ENCODE measurements at regions not wholly inside any gene's neighbourhood (a gene's known extent, or its start where the extent isn't known, plus 50 kb on each side); places are given as distances from the start of the nearest gene placed in this dataset.

DNA sequence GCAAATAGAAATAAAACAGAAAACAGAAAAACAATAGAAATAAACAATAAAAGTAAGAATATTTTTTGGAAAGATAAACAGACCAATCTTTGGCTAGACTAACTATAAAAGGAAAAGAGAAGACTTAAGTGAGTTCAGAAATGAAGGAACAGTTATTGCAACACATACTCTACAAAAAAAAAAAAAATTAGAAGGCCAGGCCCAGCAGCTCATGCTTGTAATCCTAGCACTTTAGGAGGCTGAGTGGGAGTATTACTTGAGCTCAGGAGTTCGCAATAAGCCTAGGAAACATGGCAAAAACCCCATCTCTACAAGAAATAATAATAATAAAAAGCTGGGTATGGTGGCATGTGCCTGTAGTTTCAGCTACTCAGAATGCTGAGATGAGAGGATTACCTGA lies 336.7 kb downstream of the DTHD1 start:
- H3K9me3 ChIP-seq (ENCODE audit: control insufficient read depth in 2 of 2, low read length in 2 of 2): no peaks in the 10 kb centered on the region
- H3K36me3 ChIP-seq (ENCODE audit: control insufficient read depth in 2 of 2, insufficient read depth in 2 of 2, low read length in 2 of 2): no peaks in the 10 kb centered on the region
- H3K4me3 ChIP-seq (ENCODE audit: low read length in 2 of 2): no peak overlapping the region
- no peaks in the 10 kb centered on the region for H3K27me3 ChIP-seq (ENCODE audit: control insufficient read depth in 2 of 2, insufficient read depth in 2 of 2, low read length in 2 of 2)
- no peak overlapping the region for H3K9ac ChIP-seq (ENCODE audit: low read depth in 1 of 2, low read length in 2 of 2)
- no peaks in the 10 kb centered on the region for H3K4me1 ChIP-seq (ENCODE audit: control insufficient read depth in 2 of 2, insufficient read depth in 2 of 2, low read length in 2 of 2)
- H3K27ac ChIP-seq (ENCODE audit: low read depth in 2 of 2, low read length in 2 of 2): no peak overlapping the region

DNA sequence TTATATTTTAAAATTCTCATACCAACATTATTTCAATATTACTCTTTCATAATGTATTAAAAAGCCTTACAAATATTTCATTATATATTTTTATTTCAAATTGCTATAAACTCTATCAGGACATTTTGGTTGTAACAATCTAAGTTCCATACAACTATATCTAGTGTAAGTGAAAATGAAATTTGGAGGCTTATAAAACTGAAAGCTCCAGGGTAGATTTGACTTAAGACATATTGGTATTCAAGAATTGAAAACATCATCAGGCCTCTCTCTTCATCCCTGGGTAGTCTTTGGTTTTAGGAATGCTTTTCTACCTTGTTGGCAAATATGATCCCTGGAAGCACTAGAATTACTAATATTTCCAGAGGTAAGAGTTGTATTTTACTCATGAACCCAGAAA lies 342.6 kb downstream of the DTHD1 start:
- Histone ChIP-seq H3K27ac (ENCODE audit: low read depth in 2 of 2, low read length in 2 of 2) (no peak overlapping the region), H3K9me3 (ENCODE audit: control insufficient read depth in 2 of 2, low read length in 2 of 2) (peaks cover 0 to 2% of the 10 kb centered on the region in 2 donors), H3K36me3 (ENCODE audit: control insufficient read depth in 2 of 2, insufficient read depth in 2 of 2, low read length in 2 of 2) (no peaks in the 10 kb centered on the region), H3K9ac (ENCODE audit: low read depth in 1 of 2, low read length in 2 of 2) (no peak overlapping the region), H3K4me1 (ENCODE audit: control insufficient read depth in 2 of 2, insufficient read depth in 2 of 2, low read length in 2 of 2) (no peaks in the 10 kb centered on the region), H3K27me3 (ENCODE audit: control insufficient read depth in 2 of 2, insufficient read depth in 2 of 2, low read length in 2 of 2) (no peaks in the 10 kb centered on the region), H3K4me3 (ENCODE audit: low read length in 2 of 2) (no peak overlapping the region)

DNA sequence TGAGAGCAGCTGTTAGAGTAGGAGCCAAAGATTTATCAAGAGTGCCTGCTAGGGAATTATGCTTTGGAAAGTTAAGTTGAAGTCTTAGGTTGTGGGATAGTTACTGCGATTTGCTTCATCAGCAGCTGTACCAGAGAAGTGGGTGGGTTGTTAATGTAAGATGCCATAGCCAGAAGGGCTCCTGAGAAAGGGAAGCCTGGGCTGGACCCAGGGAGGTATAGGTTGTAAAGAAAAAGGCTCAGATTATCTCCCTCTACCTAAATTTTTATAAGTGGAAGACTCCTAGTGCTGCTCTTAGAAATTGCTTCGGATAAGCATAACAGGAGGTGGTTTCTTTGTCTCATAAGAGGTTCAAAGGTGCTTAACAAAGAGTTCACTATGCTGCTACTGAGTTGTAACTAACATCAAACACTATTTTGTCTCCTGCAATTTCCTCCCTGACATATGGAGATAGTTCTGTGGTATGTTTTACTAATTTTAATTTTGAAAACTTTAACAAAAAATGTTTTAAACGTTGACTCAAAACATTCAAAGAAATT lies 356.9 kb downstream of the DTHD1 start:
- H3K4me3 ChIP-seq (ENCODE audit: low read length in 2 of 2): no peak overlapping the region
- H3K9me3 ChIP-seq (ENCODE audit: control insufficient read depth in 2 of 2, low read length in 2 of 2): no peaks in the 10 kb centered on the region
- no peaks in the 10 kb centered on the region for H3K4me1 ChIP-seq (ENCODE audit: control insufficient read depth in 2 of 2, insufficient read depth in 2 of 2, low read length in 2 of 2)
- H3K27me3 ChIP-seq (ENCODE audit: control insufficient read depth in 2 of 2, insufficient read depth in 2 of 2, low read length in 2 of 2): no peaks in the 10 kb centered on the region
- no peak overlapping the region for H3K9ac ChIP-seq (ENCODE audit: low read depth in 1 of 2, low read length in 2 of 2)
- no peak overlapping the region for H3K27ac ChIP-seq (ENCODE audit: low read depth in 2 of 2, low read length in 2 of 2)
- H3K36me3 ChIP-seq (ENCODE audit: control insufficient read depth in 2 of 2, insufficient read depth in 2 of 2, low read length in 2 of 2): no peaks in the 10 kb centered on the region

DNA sequence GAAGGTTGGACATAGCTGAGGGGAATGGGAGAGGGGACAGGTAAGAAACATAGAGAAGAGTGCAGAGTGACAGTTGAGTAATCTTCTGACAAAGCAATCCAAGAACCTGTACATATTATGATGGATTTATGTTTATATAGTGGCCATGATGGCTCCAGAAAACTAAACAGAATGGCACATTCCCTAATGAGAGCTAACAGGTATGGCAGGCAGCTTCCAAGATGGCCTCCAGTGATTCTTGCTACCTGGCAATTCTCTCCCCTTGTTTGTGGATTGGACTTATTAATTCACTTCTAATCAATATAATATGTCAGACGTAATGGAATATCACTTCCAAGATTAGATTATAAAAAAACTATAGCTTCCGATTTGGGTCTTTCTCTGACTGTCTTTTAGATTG lies 359.5 kb downstream of the DTHD1 start:
- Histone ChIP-seq H3K9ac (ENCODE audit: low read depth in 1 of 2, low read length in 2 of 2) (no peak overlapping the region), H3K36me3 (ENCODE audit: control insufficient read depth in 2 of 2, insufficient read depth in 2 of 2, low read length in 2 of 2) (no peaks in the 10 kb centered on the region), H3K4me1 (ENCODE audit: control insufficient read depth in 2 of 2, insufficient read depth in 2 of 2, low read length in 2 of 2) (no peaks in the 10 kb centered on the region), H3K9me3 (ENCODE audit: control insufficient read depth in 2 of 2, low read length in 2 of 2) (no peaks in the 10 kb centered on the region), H3K4me3 (ENCODE audit: low read length in 2 of 2) (no peak overlapping the region), H3K27me3 (ENCODE audit: control insufficient read depth in 2 of 2, insufficient read depth in 2 of 2, low read length in 2 of 2) (no peaks in the 10 kb centered on the region), H3K27ac (ENCODE audit: low read depth in 2 of 2, low read length in 2 of 2) (no peak overlapping the region)

DNA sequence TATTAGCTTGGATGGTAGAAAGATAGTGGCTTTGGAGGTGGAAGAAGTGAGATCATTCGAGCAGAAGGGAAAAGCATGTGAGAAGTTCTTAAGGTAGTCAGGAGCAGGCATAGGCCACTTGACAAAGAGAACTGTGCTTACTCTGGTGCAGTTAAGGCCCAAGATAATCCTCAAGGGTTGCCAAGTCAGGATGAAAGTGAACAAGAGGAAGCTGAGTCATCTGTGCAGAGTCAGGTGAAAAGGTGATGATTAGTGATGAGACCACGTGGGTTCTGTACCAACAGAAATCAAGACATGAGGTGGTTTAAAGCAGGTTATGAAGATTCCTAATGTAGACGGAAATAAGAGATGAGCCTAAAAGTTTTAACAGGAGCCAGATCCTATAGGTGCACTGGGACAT lies 369.8 kb downstream of the DTHD1 start:
- no peaks in the 10 kb centered on the region for H3K4me1 ChIP-seq (ENCODE audit: control insufficient read depth in 2 of 2, insufficient read depth in 2 of 2, low read length in 2 of 2)
- H3K4me3 ChIP-seq (ENCODE audit: low read length in 2 of 2): no peak overlapping the region
- no peaks in the 10 kb centered on the region for H3K36me3 ChIP-seq (ENCODE audit: control insufficient read depth in 2 of 2, insufficient read depth in 2 of 2, low read length in 2 of 2)
- H3K9me3 ChIP-seq (ENCODE audit: control insufficient read depth in 2 of 2, low read length in 2 of 2): no peaks in the 10 kb centered on the region
- no peak overlapping the region for H3K27ac ChIP-seq (ENCODE audit: low read depth in 2 of 2, low read length in 2 of 2)
- H3K9ac ChIP-seq (ENCODE audit: low read depth in 1 of 2, low read length in 2 of 2): no peak overlapping the region
- H3K27me3 ChIP-seq (ENCODE audit: control insufficient read depth in 2 of 2, insufficient read depth in 2 of 2, low read length in 2 of 2): no peaks in the 10 kb centered on the region

DNA sequence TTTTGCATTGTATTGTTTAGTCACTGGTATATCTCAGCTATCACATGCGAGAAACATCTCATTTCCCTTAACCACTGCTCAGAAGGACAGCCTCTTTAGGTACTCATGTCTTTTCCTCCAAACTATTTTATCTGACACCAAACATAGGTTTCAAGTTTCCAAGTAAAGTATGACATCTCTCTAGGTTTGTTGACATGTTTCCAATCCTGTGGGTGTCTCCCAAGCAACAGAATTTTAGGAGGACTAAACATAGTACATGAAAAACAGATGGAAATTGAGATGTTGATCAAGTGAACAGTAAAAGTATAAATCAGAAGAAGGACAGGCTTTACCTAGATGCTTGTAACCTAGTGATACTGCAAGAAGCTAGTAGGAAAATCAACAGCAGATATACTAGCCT lies 371.4 kb downstream of the DTHD1 start:
- Histone ChIP-seq H3K4me1 (ENCODE audit: control insufficient read depth in 2 of 2, insufficient read depth in 2 of 2, low read length in 2 of 2) (no peaks in the 10 kb centered on the region), H3K4me3 (ENCODE audit: low read length in 2 of 2) (no peak overlapping the region), H3K36me3 (ENCODE audit: control insufficient read depth in 2 of 2, insufficient read depth in 2 of 2, low read length in 2 of 2) (no peaks in the 10 kb centered on the region), H3K9me3 (ENCODE audit: control insufficient read depth in 2 of 2, low read length in 2 of 2) (no peaks in the 10 kb centered on the region), H3K27ac (ENCODE audit: low read depth in 2 of 2, low read length in 2 of 2) (no peak overlapping the region), H3K27me3 (ENCODE audit: control insufficient read depth in 2 of 2, insufficient read depth in 2 of 2, low read length in 2 of 2) (no peaks in the 10 kb centered on the region), H3K9ac (ENCODE audit: low read depth in 1 of 2, low read length in 2 of 2) (no peak overlapping the region)

DNA sequence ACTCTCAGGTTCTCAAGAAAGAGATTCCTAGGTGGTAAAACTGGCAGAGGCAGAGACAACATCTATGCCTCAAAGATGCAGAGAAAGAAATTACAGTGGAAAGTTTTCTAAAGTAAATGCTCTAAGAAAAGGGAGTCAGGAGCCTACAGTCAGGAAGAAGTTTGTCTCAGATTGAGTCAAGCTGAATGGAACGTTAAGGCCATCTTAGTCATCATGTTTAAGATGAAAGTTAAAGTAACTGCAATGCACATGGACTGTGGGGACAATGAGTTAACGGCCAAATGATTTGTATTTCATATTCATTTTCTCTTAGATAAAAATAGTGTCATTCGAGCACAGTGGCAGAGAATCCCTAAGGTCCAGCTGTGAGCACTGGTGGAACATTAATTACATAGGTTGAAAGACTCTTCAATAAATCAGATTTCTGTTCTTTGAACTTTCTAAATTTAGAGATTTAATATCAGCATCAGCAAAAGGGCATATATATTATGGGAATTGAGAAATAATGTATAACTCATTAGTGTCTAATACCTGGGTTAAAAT lies 384.6 kb downstream of the DTHD1 start:
- Histone ChIP-seq H3K4me1 (ENCODE audit: control insufficient read depth in 2 of 2, insufficient read depth in 2 of 2, low read length in 2 of 2) (no peaks in the 10 kb centered on the region), H3K36me3 (ENCODE audit: control insufficient read depth in 2 of 2, insufficient read depth in 2 of 2, low read length in 2 of 2) (no peaks in the 10 kb centered on the region), H3K9me3 (ENCODE audit: control insufficient read depth in 2 of 2, low read length in 2 of 2) (no peaks in the 10 kb centered on the region), H3K27me3 (ENCODE audit: control insufficient read depth in 2 of 2, insufficient read depth in 2 of 2, low read length in 2 of 2) (no peaks in the 10 kb centered on the region), H3K9ac (ENCODE audit: low read depth in 1 of 2, low read length in 2 of 2) (no peak overlapping the region), H3K27ac (ENCODE audit: low read depth in 2 of 2, low read length in 2 of 2) (no peak overlapping the region), H3K4me3 (ENCODE audit: low read length in 2 of 2) (no peak overlapping the region)

DNA sequence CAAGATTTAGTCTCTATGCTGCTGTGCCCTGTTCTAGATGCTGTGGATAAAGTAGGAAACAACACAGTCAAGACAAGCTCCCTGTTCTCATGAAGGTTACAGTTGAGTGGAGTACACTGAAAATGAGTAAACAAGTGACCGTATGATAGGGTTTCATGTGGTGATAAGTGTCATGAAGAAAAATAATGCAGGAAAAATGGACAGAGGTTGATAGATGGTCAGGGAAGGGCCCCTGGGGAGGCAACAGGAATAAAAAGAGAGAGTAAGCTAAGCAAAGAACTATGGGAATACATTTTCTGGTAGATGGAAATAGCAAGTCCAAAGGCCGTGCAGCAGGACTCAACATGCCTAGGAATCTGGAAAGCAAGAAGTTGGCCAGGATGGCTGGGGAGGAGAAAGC lies 394.0 kb downstream of the DTHD1 start:
- Histone ChIP-seq H3K27me3 (ENCODE audit: control insufficient read depth in 2 of 2, insufficient read depth in 2 of 2, low read length in 2 of 2) (no peaks in the 10 kb centered on the region), H3K36me3 (ENCODE audit: control insufficient read depth in 2 of 2, insufficient read depth in 2 of 2, low read length in 2 of 2) (no peaks in the 10 kb centered on the region), H3K9me3 (ENCODE audit: control insufficient read depth in 2 of 2, low read length in 2 of 2) (no peaks in the 10 kb centered on the region), H3K4me1 (ENCODE audit: control insufficient read depth in 2 of 2, insufficient read depth in 2 of 2, low read length in 2 of 2) (no peaks in the 10 kb centered on the region), H3K27ac (ENCODE audit: low read depth in 2 of 2, low read length in 2 of 2) (no peak overlapping the region), H3K4me3 (ENCODE audit: low read length in 2 of 2) (no peak overlapping the region), H3K9ac (ENCODE audit: low read depth in 1 of 2, low read length in 2 of 2) (no peak overlapping the region)

DNA sequence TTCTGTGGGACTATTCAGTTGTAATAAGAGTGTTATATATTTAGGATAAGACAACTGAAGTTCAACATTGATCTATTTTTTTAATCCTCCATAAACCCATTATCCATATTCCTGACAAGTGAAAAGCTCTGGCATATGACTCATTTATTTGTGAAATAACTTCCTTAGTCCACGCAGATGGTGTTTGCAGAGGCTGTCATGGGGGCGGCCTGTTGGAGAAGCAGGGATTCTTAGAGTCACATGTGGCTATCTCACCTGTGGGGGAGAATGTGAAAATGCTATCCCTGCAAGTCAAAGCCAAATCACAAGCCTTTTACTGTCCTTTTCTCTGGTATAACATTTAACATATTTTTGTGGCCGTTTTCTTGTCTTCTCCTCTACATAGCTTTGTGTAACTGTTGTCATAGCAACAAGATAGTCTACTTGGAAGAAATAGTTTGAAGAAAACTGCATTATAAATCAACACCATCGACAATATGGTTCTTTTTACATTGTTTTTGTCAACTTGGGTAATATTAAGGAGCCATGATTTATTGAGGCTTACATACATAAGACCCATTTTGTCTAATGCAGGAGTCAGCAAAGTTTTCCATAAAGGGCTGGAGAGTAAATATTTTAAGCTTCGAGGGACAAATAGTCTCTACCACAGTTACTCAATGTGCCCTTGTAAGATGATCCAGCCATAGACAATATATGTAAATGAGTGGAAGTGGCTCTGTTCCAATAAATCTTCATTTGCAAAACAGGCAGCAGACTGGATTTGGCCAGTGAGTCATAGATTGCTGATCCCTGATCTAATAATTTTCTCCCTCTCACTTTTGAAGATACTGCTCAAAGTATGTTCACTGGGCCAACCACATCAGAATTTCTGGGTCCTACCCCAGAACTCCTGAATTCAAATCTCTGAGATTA lies 395.0 kb downstream of the DTHD1 start:
- no peak overlapping the region for H3K27ac ChIP-seq (ENCODE audit: low read depth in 2 of 2, low read length in 2 of 2)
- no peaks in the 10 kb centered on the region for H3K9me3 ChIP-seq (ENCODE audit: control insufficient read depth in 2 of 2, low read length in 2 of 2)
- no peak overlapping the region for H3K4me3 ChIP-seq (ENCODE audit: low read length in 2 of 2)
- no peaks in the 10 kb centered on the region for H3K27me3 ChIP-seq (ENCODE audit: control insufficient read depth in 2 of 2, insufficient read depth in 2 of 2, low read length in 2 of 2)
- H3K9ac ChIP-seq (ENCODE audit: low read depth in 1 of 2, low read length in 2 of 2): no peak overlapping the region
- H3K4me1 ChIP-seq (ENCODE audit: control insufficient read depth in 2 of 2, insufficient read depth in 2 of 2, low read length in 2 of 2): no peaks in the 10 kb centered on the region
- H3K36me3 ChIP-seq (ENCODE audit: control insufficient read depth in 2 of 2, insufficient read depth in 2 of 2, low read length in 2 of 2): no peaks in the 10 kb centered on the region

DNA sequence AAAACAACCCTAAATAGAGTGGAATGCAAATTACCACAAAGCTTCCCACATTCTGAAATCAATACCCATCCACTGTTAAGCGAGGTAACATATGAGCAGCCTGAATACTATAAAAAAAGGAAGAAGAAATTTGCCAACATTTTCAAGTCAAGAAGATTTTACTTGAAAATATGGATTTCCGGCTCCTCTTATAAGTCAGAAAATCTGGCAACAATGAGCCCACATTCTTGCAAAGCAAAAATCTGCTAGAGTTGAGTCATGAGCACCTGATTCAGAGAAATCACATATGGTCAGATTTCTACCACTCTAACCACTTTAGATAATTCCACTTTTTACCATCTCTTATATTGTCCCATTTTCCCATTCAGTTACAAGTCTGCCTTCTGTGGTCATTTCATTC lies 395.7 kb downstream of the DTHD1 start:
- Histone ChIP-seq H3K27ac (ENCODE audit: low read depth in 2 of 2, low read length in 2 of 2) (no peak overlapping the region), H3K27me3 (ENCODE audit: control insufficient read depth in 2 of 2, insufficient read depth in 2 of 2, low read length in 2 of 2) (no peaks in the 10 kb centered on the region), H3K36me3 (ENCODE audit: control insufficient read depth in 2 of 2, insufficient read depth in 2 of 2, low read length in 2 of 2) (no peaks in the 10 kb centered on the region), H3K9ac (ENCODE audit: low read depth in 1 of 2, low read length in 2 of 2) (no peak overlapping the region), H3K9me3 (ENCODE audit: control insufficient read depth in 2 of 2, low read length in 2 of 2) (no peaks in the 10 kb centered on the region), H3K4me3 (ENCODE audit: low read length in 2 of 2) (no peak overlapping the region), H3K4me1 (ENCODE audit: control insufficient read depth in 2 of 2, insufficient read depth in 2 of 2, low read length in 2 of 2) (no peaks in the 10 kb centered on the region)

Measured in mucosa of rectum (tissue), 2 donors.